CD4-positive, CD25-positive, alpha-beta regulatory T cell (primary cell): ENCODE measurements at regions not wholly inside any gene's neighbourhood (a gene's known extent, or its start where the extent isn't known, plus 50 kb on each side); places are given as distances from the start of the nearest gene placed in this dataset.

Experiments
- ATAC-seq, 2 donors: fragments of 150-1000 bp; cut with Tn5 transposase; one replicate each; pipeline ENCODE4 v1.10.0; 2021; ENCODE audit warnings: low read depth in 2 of 2, moderate number of reproducible peaks in 2 of 2, moderate library complexity in 1 of 2
- DNase-seq, 3 donors: peaks; one replicate each; pipeline versions ENCODE4 v3.0.0 to v3.0.0-alpha.2; 2012 to 2022; ENCODE audit warnings: mixed read lengths in 1 of 3
- H3K27ac ChIP-seq: one replicate; pipeline ENCODE4 v1.7.0; 2013; ENCODE audit warnings: mild to moderate bottlenecking, low read length; ENCODE audit not compliant: insufficient read depth, poor library complexity, severe bottlenecking
- H3K27me3 ChIP-seq: one replicate; pipeline ENCODE4 v1.7.0; 2013; ENCODE audit warnings: low read length; ENCODE audit not compliant: control insufficient read depth, insufficient read depth
- H3K36me3 ChIP-seq: one replicate; pipeline ENCODE4 v1.7.0; 2013; ENCODE audit warnings: mild to moderate bottlenecking, low read length, moderate library complexity; ENCODE audit not compliant: control insufficient read depth, insufficient read depth
- H3K4me1 ChIP-seq: 2 replicates; pipeline ENCODE4 v1.7.0; 2013; ENCODE audit warnings: mild to moderate bottlenecking, low read length; ENCODE audit not compliant: insufficient read depth, control insufficient read depth, poor library complexity, severe bottlenecking
- H3K4me3 ChIP-seq: one replicate; pipeline ENCODE4 v1.7.0; 2013; ENCODE audit warnings: low read depth, mild to moderate bottlenecking, low read length, moderate library complexity
- H3K9me3 ChIP-seq, 2 experiments: 1 replicate in 1 of 2; 2 replicates in 1 of 2; pipeline ENCODE4 v1.7.0; 2013; ENCODE audit warnings: low read length in 2 of 2, mild to moderate bottlenecking in 1 of 2, moderate library complexity in 1 of 2; ENCODE audit not compliant: control insufficient read depth in 2 of 2
- H3K27ac Mint-ChIP-seq, 3 donors: one replicate each; pipeline ENCODE4 v1.8.0; 2020 to 2022; ENCODE audit warnings: mild to moderate bottlenecking in 3 of 3, mixed read lengths in 3 of 3, moderate library complexity in 2 of 3
- H3K27me3 Mint-ChIP-seq: one replicate; pipeline ENCODE4 v1.8.0; 2022; ENCODE audit warnings: mild to moderate bottlenecking, mixed read lengths
- H3K36me3 Mint-ChIP-seq: one replicate; pipeline ENCODE4 v1.8.0; 2020; ENCODE audit warnings: mixed read lengths
- H3K4me1 Mint-ChIP-seq, 4 donors: one replicate each; pipeline ENCODE4 v1.8.0; 2020 to 2022; ENCODE audit warnings: mixed read lengths in 4 of 4, mild to moderate bottlenecking in 1 of 4
- H3K4me3 Mint-ChIP-seq, 4 donors: one replicate each; pipeline ENCODE4 v1.8.0; 2020 to 2022; ENCODE audit warnings: mild to moderate bottlenecking in 4 of 4, mixed read lengths in 4 of 4, moderate library complexity in 3 of 4
- H3K9me3 Mint-ChIP-seq, 7 donors: one replicate each; pipeline ENCODE4 v1.8.0; 2020 to 2022; ENCODE audit warnings: mixed read lengths in 7 of 7, mild to moderate bottlenecking in 3 of 7, moderate library complexity in 2 of 7

DNA sequence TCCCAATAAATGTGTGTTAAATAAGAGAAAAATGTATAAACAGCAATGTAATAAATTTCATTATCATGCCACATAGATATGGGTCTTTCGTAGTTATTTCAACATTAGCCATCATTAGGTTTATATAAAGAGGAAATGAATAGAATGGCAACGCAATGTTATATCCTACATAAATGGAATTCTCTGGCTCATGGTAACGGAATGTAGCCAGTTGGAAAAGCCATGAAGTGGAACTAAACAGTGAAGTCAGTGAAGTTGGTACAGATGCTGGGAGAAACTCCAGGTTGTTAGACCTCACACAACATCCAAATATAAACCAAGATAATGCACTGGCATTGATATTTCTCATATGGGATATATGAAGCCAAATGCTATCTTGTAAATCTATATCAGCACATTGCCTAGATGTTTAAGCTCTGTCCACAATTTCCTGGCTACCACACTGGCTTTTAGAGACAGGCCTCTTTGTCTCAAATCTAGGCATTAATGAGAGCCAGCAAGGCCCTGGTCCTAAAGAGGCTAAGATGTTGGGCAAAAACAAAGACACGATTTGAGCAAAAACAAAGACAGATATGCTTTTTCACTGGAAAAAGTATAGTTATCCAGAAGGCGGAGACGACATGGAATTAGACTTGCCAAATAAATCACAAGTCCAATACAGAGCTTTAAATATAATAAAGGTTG is 861.0 kb downstream of the RPS29 start:
- Histone ChIP-seq H3K9me3 (no peaks in the 10 kb centered on the region), H3K27me3 (no peaks in the 10 kb centered on the region), H3K36me3 (no peaks in the 10 kb centered on the region), H3K4me3 (no peak overlapping the region), H3K4me1 (no peaks in the 10 kb centered on the region), H3K27ac (no peak overlapping the region)
- DNase-seq (no peak), ATAC-seq (no peak)
- H3K36me3 Mint-ChIP-seq: no peaks in the 10 kb centered on the region
- H3K4me1 Mint-ChIP-seq: no peaks in the 10 kb centered on the region
- H3K4me3 Mint-ChIP-seq: no peak overlapping the region
- peaks cover 0 to 15% (median 0%) of the 10 kb centered on the region in 7 donors for H3K9me3 Mint-ChIP-seq
- H3K27me3 Mint-ChIP-seq: no peaks in the 10 kb centered on the region
- H3K27ac Mint-ChIP-seq: no peak overlapping the region

GRCh38 chr14:48723841-48724495 is 862.2 kb downstream of the RPS29 start:
- H3K27ac ChIP-seq: no peak overlapping the region

DNA sequence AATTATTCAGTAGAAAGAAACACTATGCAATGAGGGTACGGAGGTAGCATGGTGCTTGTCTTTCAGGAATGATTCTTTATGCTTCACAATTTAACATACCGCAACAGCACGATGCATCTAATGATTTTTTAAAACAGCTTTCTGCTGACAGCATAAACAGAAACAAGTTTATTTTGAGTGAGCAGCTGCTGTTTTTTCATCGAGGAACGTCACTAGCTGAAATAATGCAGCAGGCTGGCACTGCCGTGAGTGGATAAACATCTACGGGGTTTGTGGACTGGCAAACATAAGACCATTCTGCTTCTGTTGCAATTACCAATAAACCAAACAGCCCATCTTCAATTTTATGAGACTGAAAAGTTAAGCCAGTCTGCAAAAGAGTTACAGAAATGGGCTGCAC is 871.8 kb downstream of the RPS29 start:
- Mint-ChIP-seq H3K9me3 (peaks cover 0 to 12% (median 3%) of the 10 kb centered on the region in 7 donors), H3K36me3 (no peaks in the 10 kb centered on the region), H3K27ac (no peak overlapping the region), H3K4me3 (no peak overlapping the region), H3K27me3 (no peaks in the 10 kb centered on the region), H3K4me1 (no peaks in the 10 kb centered on the region)
- Histone ChIP-seq H3K4me3 (no peak overlapping the region), H3K27ac (no peak overlapping the region), H3K9me3 (no peaks in the 10 kb centered on the region), H3K36me3 (no peaks in the 10 kb centered on the region), H3K27me3 (no peaks in the 10 kb centered on the region), H3K4me1 (no peaks in the 10 kb centered on the region)
- ATAC-seq (no peak), DNase-seq (no peak)

More at GRCh38 chr14:48723841-48724495, 862.2 kb downstream of the RPS29 start:
- Histone ChIP-seq H3K27me3 (no peaks in the 10 kb centered on the region), H3K4me1 (no peaks in the 10 kb centered on the region), H3K4me3 (no peak overlapping the region), H3K9me3 (no peaks in the 10 kb centered on the region), H3K36me3 (no peaks in the 10 kb centered on the region)
- Mint-ChIP-seq H3K27ac (no peak overlapping the region), H3K4me3 (no peak overlapping the region), H3K9me3 (peaks cover 0 to 20% (median 2%) of the 10 kb centered on the region in 7 donors), H3K4me1 (no peaks in the 10 kb centered on the region), H3K36me3 (no peaks in the 10 kb centered on the region), H3K27me3 (no peaks in the 10 kb centered on the region)
- ATAC-seq (no peak), DNase-seq (no peak)

DNA sequence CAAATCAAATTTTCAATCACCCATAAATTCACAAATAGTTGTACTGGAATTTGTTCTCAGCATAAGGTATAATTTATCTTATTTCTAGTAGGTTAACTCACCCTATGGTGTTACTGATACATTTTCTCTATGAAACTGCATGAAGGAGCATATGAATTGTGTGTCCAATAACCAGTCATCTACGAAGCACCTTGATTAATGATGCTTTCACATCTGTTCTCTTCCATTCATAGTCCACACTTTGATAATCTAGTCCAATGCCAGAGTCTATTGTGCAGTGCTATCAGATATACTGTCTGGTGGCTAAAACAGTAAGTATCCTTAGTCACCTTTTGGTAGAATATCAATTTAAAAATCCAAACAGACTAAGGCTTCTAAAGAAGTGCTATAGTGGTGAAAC is 876.0 kb downstream of the RPS29 start:
- H3K9me3 ChIP-seq: no peaks in the 10 kb centered on the region
- no peaks in the 10 kb centered on the region for H3K36me3 Mint-ChIP-seq
- H3K4me1 Mint-ChIP-seq: no peaks in the 10 kb centered on the region
- ATAC-seq (no peak), DNase-seq (no peak)
- peaks cover 0 to 14% (median 6%) of the 10 kb centered on the region in 7 donors for H3K9me3 Mint-ChIP-seq
- H3K27me3 ChIP-seq: no peaks in the 10 kb centered on the region
- no peak overlapping the region for H3K4me3 Mint-ChIP-seq
- no peak overlapping the region for H3K27ac Mint-ChIP-seq
- no peak overlapping the region for H3K27ac ChIP-seq
- no peaks in the 10 kb centered on the region for H3K27me3 Mint-ChIP-seq
- no peaks in the 10 kb centered on the region for H3K36me3 ChIP-seq
- H3K4me1 ChIP-seq: no peaks in the 10 kb centered on the region
- H3K4me3 ChIP-seq: no peak overlapping the region

DNA sequence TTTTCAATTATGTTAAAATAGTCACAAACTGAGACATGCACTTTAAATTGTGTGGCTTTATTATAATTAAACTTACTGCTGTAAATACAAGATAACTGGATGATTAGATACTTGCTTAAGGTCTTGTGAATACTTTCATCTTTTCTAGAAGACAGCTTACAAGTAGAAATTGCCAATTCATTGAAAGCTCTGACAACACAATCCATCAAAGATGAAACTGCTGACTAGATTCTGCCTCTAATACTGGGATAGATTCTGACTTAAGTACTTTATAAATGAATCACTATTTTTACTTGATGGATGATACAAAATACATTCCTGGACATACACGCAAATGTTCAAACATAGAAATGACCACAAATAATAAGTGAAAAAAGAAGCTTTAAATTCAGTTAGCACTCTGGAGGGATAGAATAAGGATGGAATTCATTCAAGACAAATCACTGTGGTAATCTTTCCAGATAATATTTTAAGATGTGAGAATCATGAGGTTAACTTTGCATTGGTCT is 876.8 kb downstream of the RPS29 start:
- DNase-seq (no peak), ATAC-seq (no peak)
- Mint-ChIP-seq H3K27ac (no peak overlapping the region), H3K4me3 (no peak overlapping the region), H3K27me3 (no peaks in the 10 kb centered on the region), H3K4me1 (no peaks in the 10 kb centered on the region), H3K36me3 (no peaks in the 10 kb centered on the region), H3K9me3 (peaks cover 0 to 14% (median 6%) of the 10 kb centered on the region in 7 donors)
- H3K9me3 ChIP-seq: no peaks in the 10 kb centered on the region
- no peaks in the 10 kb centered on the region for H3K27me3 ChIP-seq
- H3K4me3 ChIP-seq: no peak overlapping the region
- no peaks in the 10 kb centered on the region for H3K4me1 ChIP-seq
- H3K36me3 ChIP-seq: no peaks in the 10 kb centered on the region
- no peak overlapping the region for H3K27ac ChIP-seq

- Mint-ChIP-seq H3K4me3 (no peak overlapping the region), H3K4me1 (no peaks in the 10 kb centered on the region), H3K9me3 (peaks cover 0 to 12% (median 6%) of the 10 kb centered on the region in 7 donors), H3K27me3 (no peaks in the 10 kb centered on the region), H3K36me3 (no peaks in the 10 kb centered on the region), H3K27ac (no peak overlapping the region)
- ATAC-seq: no peak
- Histone ChIP-seq H3K4me3 (no peak overlapping the region), H3K36me3 (no peaks in the 10 kb centered on the region), H3K27ac (no peak overlapping the region), H3K9me3 (no peaks in the 10 kb centered on the region), H3K27me3 (no peaks in the 10 kb centered on the region), H3K4me1 (no peaks in the 10 kb centered on the region)
- no peak for DNase-seq
Measured at GRCh38 chr14:48704639-48705038, 881.5 kb downstream of the RPS29 start.

GRCh38 chr14:48703728-48704467 is 882.3 kb downstream of the RPS29 start:
- H3K9me3 Mint-ChIP-seq: peaks cover 0 to 19% (median 5%) of the 10 kb centered on the region in 7 donors
- no peaks in the 10 kb centered on the region for H3K27me3 ChIP-seq
- H3K27me3 Mint-ChIP-seq: no peaks in the 10 kb centered on the region
- no peaks in the 10 kb centered on the region for H3K4me1 Mint-ChIP-seq
- no peak overlapping the region for H3K27ac Mint-ChIP-seq
- ATAC-seq (no peak), DNase-seq (no peak)
- no peaks in the 10 kb centered on the region for H3K9me3 ChIP-seq
- no peaks in the 10 kb centered on the region for H3K36me3 ChIP-seq
- no peaks in the 10 kb centered on the region for H3K36me3 Mint-ChIP-seq
- no peak overlapping the region for H3K4me3 ChIP-seq
- H3K4me1 ChIP-seq: no peaks in the 10 kb centered on the region
- H3K4me3 Mint-ChIP-seq: no peak overlapping the region
- no peak overlapping the region for H3K27ac ChIP-seq
